ENCODE measurements at regions not wholly inside any gene's neighbourhood (a gene's known extent, or its start where the extent isn't known, plus 50 kb on each side); places are given as distances from the start of the nearest gene placed in this dataset.
A peak's percentile ranks its signal among the peaks of the same experiment; 100 is the strongest.

- no peak overlapping the region for H3K27ac ChIP-seq
- TF ChIP-seq CTCF (conservative IDR thresholded peaks at IDR 0.05), result no peak
- TF ChIP-seq ZFX (IDR thresholded peaks at IDR 0.05), result no peak
Measured at GRCh38 chr6:17206566-17207072, 74.5 kb upstream of the RBM24 start.

- TF ChIP-seq ZFX (IDR thresholded peaks at IDR 0.05) (no peak), CTCF (conservative IDR thresholded peaks at IDR 0.05) (no peak)
- no peak overlapping the region for H3K27ac ChIP-seq
Measured at GRCh38 chr6:17207281-17207680, 73.9 kb upstream of the RBM24 start.

GRCh38 chr6:17210683-17211082 lies 70.5 kb upstream of the RBM24 start:
- H3K27ac ChIP-seq, result no peak overlapping the region
- TF ChIP-seq CTCF (conservative IDR thresholded peaks at IDR 0.05) (no peak), ZFX (IDR thresholded peaks at IDR 0.05) (no peak)

GRCh38 chr6:17211101-17211500 lies 70.1 kb upstream of the RBM24 start:
- TF ChIP-seq CTCF (conservative IDR thresholded peaks at IDR 0.05) (no peak), ZFX (IDR thresholded peaks at IDR 0.05) (no peak)
- H3K27ac ChIP-seq, result peak overlapping the region; percentile 88; the same call in 1 of the 2 replicates

- TF ChIP-seq ZFX (IDR thresholded peaks at IDR 0.05) (no peak), CTCF (conservative IDR thresholded peaks at IDR 0.05) (no peak)
Measured at GRCh38 chr6:17212546-17213371, 68.4 kb upstream of the RBM24 start.

GRCh38 chr6:17214106-17214505 lies 67.1 kb upstream of the RBM24 start:
- peak overlapping the region; percentile 88 for H3K27ac ChIP-seq
- no peak for TF ChIP-seq ZFX (IDR thresholded peaks at IDR 0.05)

More at GRCh38 chr6:17212546-17213371, 68.4 kb upstream of the RBM24 start:
- H3K27ac ChIP-seq, result peak overlapping the region; percentile 88

GRCh38 chr6:17216972-17217371 lies 64.2 kb upstream of the RBM24 start:
- H3K27ac ChIP-seq, result peak overlapping the region; percentile 52

- H3K27ac ChIP-seq, result peak overlapping the region; percentile 80
- no peak for TF ChIP-seq CTCF (conservative IDR thresholded peaks at IDR 0.05)
- no peak for TF ChIP-seq ZFX (IDR thresholded peaks at IDR 0.05)
Measured at GRCh38 chr6:17218023-17218748, 63.0 kb upstream of the RBM24 start.

Data from C4-2B (cell line).